SW 1271 (cell line): ENCODE measurements at regions not wholly inside any gene's neighbourhood (a gene's known extent, or its start where the extent isn't known, plus 50 kb on each side); places are given as distances from the start of the nearest gene placed in this dataset.
"Not testable (repeated sequence)": the region's sequence is repeated elsewhere in the genome, so short reads cannot be mapped to it uniquely, and the experiment has no call there.

ENCODE experiments used
- DNase-seq, 2 experiments: peaks; one replicate each; lab custom pipeline; 2025; lab: John Stamatoyannopoulos, UW

DNA sequence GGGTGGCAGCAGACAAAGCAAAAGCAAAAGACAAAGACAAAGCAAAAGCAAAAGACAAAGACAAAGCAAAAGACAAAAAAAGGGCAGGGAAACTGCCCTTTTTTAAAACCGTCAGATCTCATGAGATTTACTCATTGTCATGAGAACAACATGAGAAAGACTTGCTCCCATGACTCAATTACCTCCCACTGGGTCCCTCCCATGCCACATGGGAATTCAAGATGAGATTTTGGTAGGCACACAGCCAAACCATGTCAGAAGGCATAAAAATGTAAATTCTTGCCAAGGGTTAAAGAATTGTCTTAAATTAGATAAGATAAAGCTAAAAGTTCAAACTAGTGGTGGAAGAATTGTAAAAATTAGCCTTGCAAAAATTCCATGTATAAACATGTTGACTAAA lies 419.7 kb downstream of the TRAM1L1 start:
- no peak for DNase-seq

DNA sequence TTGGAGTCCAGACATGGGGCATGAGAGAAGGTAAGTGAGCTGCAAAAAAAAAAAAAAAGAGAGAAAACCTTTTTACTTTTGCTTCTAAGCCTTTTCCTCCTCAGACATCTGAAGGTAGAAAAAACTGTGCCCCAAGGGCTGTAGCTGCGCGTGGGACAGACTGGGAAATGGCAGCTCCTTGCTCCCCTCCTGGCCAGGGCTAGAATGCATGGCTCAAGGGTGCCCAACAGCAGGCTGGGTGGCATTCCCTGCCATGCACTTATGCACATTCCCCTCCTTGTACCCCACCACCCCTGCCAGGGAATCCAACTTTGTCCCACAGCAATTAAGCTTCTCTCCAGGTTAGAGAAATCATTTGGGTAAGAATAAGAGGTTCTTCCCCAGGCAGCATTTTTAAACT lies 421.2 kb downstream of the TRAM1L1 start:
- no peak for DNase-seq

DNA sequence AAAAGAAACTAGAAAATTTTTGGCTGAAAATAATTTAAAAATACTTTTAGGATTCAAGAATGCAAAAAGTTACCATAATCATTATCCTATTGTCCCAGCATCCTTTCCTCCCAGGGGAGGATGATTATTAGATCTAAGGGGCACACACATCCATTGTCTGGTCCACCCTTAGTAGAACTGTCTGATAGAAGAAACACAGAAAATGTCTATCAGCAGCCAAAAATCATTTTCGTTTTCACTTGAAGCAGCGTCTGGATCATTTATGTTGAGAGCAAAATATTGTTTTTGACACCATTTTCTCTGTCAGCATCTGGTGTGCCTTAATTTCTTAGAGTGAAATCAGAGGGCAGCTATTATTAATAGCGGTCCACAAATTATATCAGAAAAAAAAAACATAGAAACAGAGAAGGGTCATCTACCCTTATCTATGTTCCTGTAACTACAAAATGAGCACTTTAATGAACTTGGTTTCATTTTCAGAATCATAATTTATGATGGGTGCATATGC lies 446.3 kb downstream of the TRAM1L1 start:
- DNase-seq: no peak

DNA sequence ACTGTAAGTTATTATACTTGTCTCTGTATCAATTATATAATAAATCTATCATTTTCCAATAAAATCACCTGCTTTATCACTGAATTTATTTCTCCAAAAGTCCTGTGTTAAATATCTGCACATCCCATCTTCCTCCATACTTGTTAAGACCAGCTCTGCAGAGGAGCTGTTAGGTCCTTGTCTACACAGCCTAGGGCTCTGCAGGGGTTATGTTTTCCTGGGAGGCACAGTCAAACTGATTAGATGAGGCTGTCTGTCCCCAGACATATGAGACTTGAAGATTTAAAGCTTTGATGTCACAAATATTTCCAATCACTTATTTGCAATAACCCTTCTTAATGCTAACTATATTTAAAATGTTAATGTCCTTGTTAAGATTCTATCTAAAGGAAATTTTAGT lies 446.8 kb downstream of the TRAM1L1 start:
- no peak for DNase-seq

DNA sequence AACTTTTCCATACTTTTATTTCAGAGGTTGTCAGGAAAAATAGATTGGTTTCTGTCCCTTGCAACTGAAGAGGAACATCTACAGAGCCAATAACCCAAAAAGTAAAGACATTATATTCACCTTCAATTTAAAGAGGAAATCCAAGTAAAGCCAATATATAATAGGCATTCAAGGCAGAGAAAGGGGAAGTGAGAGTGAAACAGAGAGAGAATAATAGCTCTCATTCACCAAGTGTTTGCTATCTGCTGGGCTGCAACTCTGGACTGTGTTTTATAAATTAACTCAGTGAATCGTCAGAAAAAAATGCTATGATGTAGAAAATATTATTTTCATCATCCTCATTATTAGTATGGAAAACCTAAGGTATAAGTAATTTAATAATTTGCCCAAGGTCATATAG lies 448.5 kb downstream of the TRAM1L1 start:
- no peak for DNase-seq

DNA sequence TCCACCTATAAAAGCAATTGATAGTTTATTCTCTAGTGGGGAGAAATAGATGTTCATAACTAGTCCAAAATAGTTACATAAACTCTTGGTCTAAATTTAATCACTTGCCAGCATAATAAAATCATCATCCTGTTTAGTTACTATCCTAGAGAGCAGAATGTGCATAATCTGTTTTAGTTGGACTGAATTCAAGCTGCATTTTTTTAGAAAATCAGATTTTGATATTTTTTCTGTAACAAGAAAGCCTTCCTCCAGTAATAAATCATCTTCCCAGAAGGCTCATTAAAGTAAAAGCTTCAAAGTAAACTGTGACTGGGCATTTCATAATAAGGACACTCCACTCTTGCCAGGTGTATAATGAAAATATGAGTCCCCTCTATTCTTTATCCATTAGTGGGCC lies 453.1 kb downstream of the TRAM1L1 start:
- DNase-seq: no peak

DNA sequence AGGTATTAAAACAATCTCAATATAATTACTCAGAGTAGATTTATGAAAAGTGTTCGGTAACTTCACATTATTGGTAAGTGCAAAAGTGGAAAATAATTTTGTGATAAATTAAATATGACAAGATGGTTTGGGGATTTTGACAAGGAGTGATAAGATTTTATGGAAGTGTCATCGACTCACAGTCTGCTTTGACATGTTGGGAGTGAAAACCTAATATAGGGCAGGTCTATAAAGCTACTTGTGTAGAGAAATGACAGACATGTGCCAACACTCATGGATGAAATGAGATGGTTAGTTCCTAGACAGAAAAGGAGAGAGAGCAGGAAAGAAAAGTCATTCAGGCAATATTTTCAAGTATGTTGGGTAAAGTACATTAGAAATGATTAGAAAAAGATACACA lies 456.8 kb downstream of the TRAM1L1 start:
- DNase-seq: no peak

DNA sequence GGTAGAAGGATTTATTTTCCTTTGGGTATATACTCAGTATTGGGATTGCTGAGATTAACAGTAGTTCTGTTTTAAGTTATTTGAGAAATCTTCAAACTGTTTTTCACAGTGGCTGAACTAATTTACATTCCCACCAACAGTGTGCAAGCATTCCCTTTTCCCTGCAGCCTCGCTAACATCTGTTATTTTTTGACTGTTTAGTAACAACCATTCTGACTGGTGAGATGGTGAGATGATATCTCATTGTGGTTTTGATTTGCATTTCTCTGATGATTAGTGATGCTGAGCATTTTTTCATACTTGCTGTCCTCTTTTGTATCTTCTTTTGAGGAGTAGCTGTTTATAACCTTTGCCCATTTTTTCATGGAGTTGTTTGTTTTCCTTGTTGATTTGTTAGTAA lies 457.8 kb downstream of the TRAM1L1 start:
- DNase-seq: no peak

DNA sequence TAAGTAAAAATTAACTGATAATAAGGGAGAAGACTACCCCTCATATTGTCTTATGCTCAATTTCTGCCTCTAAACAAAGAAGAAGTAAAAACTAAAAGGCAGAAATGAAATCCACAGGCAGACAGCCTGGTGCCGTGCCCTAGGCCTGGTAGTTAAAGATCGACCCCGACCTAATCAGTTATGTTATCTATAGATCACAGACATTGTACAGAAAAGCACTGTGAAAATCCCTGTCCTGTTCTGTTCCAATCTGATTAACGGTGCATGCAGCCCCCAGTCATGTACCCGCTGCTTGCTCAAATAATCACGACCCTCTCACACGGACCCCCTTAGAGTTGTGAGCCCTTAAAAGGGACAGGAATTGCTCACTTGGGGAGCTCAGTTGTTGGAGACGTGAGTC lies 465.9 kb downstream of the TRAM1L1 start:
- DNase-seq: not testable (repeated sequence)

DNA sequence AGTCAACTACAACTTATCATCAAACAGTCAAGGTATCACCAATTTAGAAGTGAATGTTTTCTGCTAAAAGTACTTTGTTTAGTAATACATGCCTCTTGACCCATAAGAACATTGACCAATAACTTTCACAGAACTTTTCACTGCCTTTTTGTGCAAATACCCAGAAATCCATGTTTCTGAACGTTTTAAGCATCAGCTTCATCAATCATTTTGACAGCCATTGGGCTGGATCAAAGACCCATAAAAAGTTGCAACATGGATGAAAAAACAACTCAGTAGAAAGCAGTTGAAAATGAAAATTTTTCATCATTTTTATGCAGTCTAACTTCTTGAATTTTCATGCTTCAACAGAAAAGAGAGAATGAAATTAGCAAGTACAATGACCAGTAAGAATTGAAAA lies 466.7 kb downstream of the TRAM1L1 start:
- no peak for DNase-seq

DNA sequence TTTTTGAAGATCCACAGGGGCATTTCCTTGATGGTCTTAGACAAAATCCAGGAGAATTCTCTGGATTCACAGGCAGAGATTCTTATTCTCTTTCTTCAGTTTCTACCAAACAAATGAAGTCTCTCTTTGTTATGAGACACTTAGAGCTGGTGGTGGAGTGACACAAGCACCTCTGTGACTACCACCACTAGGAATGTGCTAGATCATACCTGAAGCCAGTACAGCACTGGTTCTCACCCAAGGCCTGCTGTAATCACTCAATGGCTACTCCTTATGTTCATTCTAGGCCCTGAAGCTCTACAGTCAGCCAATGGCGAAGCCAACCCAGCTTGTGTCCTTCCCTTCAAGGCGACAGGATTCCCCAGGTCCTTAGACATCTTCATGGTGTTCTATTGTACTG lies 482.3 kb downstream of the TRAM1L1 start:
- DNase-seq: no peak

DNA sequence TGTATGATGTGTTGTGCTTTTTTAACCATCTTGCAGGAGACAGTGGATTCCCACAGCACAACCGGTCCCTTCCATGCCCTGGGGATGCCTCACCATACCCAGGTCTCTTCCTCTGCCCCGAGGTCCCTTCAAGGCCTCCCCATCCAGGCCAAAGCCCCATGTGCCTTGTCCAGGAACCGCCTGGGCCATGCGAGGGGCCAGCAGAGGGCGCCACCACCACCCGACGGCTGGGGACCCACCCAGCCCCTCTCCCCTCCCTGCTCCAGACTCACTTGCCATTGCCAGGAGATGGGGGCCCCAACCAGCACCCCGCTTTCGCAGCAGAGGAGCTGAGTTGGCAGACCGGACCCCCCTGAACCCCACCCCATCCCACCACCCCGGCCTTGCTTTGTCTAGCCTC lies 485.5 kb downstream of the TRAM1L1 start:
- no peak for DNase-seq

DNA sequence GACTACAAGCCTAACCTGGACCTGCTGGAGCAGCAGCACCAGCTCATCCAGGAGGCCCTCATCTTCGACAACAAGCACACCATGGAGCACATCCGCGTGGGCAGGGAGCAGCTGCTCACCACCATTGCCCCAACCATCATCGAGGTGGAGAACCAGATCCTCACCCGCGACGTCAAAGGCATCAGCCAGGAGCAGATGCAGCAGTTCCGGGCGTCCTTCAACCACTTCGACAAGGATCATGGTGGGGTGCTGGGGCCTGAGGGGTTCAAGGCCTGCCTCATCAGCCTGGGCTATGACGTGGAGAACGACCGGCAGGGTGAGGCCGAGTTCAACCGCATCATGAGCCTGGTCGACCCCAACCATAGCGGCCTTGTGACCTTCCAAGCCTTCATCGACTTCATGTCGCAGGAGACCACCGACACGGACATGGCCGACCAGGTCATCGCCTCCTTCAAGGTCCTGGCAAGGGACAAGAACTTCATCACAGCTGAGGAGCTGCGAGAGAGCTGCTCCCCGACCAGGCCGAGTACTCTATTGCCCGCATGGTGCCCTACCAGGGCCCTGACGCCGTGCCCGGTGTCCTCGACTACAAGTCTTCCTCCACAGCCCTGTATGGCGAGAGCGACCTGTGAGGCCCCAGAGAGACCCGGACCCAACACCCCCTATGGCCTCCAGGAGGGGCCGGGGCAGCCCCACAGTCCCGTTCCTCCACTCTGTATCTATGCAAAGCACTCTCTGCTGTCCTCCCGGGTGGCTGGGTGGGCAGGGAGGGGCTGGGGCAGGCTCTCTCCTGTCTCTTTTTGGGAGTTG lies 486.2 kb downstream of the TRAM1L1 start:
- no peak for DNase-seq

DNA sequence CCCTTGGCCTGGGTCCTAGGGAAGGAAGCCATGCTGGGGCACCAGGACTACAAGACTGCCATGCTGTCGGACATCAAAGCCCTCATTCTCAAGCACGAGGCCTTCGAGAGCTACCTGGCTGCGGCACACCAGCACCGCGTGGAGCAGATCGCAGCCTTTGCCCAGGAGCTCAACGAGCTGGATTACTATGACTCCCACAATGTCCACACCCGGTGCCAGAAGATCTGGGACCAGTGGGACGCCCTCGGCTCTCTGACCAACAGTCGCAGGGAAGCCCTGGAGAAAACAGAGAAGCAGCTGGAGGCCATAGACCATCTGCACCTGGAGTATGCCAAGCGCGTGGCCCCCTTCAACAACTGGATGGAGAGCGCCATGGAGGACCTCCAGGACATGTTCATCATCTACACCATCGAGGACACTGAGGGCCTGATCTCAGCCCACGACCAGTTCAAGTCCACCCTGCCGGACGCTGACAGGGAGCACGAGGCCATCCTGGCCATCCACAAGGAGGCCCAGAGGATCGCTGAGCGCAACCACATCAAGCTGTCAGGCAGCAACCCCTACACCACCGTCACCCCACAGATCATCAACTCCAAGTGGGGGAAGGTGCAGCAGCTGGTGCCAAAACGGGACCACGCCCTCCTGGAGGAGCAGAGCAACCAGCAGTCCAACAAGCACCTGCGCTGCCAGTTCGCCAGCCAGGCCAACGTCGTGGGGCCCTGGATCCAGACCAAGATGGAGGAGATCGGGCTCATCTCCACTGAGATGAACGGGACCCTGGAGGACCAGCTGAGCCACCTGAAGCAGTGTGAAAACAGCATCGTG lies 487.0 kb downstream of the TRAM1L1 start:
- no peak for DNase-seq

DNA sequence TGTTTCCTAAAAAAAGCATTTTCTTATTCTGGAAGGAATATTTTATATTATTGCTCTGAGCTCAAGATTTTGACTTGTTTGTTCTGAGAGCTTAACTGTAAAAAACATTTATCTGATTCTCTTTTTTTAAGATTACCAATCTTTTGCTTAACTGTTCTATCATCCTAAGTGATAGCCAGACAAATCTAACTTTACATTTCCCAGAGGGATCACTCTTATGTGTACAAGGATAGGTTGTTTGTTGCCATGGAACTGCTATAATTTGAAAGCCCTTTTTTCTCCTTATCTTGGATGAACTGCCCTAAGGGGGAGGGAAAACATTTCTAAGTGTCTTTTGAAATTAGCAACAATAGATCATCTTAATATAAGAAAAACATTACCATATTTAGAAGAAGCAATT lies 494.7 kb downstream of the TRAM1L1 start:
- no peak for DNase-seq

DNA sequence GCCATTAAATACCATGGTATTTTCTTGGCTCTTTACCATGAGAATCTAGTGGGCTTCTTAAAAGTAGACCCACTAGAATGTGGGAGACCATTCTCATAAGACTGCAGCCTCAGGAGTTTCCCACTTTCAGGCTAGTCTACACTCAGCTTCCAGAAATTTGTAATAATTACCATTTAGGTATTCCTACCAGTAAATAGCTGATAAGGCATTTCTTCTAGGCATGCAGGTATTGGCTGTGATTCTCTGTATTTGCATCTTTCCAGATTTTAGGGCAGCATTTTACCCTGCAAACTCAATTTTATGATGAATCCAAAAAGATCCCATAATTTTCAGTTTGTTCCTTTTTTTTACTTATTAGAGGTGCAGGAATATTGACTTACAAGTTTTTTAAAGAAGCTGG lies 496.6 kb downstream of the TRAM1L1 start:
- DNase-seq: no peak

DNA sequence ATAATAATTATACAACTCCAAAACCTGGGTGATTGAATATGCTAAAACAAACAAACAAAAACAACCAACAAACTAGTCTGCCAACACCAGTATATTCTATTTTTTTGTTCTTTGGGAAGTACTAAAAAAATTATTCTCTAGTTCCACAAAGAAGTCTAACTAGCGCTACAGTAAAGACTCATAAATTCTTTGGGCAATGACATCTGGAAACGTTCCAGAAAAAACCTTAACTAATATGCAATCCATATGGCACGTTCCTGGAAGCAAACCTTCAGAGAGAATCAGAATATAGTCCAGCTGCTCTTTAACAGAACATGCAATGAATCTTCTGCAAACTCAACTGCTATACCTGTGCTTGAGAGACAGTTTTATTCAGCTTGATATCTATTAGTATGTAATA lies 500.1 kb downstream of the TRAM1L1 start:
- DNase-seq: no peak

DNA sequence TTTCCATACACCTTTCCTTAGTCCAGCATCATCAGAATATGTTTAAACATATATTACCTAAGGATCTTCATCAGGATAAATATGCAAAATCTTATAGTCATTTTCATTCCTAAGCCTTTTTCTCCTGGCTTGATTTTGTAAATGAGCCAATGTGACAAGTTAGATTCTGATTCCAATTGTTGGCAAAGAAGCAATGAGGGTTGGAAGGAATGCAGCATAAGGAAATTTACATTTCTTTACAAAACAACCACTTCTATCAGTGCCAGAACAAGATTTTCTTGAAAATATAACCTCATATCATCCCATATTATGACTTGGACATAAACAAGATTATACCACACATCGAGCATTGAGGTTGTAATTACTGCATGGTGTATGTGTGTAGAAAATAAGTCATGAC lies 508.1 kb downstream of the TRAM1L1 start:
- no peak for DNase-seq

DNA sequence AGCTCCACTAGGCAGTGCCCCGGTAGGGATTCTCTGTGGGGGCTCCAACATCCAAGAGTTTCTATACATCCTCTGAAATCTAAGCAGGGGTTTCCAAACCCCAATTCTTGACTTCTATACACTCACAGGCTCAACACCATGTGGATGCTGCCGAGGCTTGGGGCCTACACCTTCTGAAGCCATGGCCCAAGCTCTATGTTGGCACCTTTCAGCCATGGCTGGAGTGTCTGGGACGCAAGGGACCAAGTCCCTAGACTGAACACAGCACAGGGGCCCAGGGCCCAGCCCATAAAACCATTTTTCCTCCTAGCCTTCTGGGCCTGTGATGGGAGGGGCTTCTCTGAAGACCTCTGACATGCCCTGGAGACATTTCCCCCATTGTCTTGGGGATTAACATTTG lies 511.8 kb downstream of the TRAM1L1 start:
- no peak for DNase-seq

DNA sequence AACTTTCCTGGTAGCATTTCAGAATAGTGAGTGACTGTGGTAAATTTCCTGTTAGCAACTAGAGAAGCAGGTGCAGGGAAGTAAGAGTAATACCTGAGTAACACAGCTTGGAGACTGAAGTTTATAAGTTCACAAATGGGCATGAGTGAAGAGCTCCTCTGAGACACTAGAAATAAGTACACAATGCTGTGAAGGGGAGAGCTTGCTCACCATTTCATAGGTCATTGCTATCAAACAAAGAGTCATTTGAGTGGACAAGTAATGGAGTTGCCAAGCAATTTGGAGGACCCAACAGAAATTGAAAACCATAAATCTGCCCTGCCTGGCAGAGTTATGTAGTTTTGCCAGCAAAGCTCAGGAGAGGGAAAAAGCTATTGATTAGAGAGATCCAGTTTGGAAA lies 523.6 kb downstream of the TRAM1L1 start:
- DNase-seq: no peak

DNA sequence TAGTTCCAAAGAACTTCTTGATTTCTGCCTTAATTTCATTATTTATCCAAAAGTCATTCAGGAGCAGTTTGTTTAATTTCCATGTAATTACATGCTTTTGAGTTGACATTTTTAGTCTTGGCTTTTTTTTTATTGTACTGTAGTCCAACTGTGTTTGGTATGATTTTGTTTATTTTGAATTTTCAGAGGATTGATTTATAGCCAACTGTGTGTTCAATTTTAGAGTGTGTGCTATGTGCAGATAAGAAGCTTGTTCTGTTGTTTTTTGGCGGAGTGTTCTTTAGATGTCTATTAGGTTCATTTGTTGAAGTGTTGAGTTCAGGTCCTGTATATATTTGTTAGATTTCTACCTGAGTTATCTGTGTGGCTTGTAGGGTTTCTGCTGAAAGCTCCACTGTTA lies 533.6 kb downstream of the TRAM1L1 start:
- DNase-seq: no peak

DNA sequence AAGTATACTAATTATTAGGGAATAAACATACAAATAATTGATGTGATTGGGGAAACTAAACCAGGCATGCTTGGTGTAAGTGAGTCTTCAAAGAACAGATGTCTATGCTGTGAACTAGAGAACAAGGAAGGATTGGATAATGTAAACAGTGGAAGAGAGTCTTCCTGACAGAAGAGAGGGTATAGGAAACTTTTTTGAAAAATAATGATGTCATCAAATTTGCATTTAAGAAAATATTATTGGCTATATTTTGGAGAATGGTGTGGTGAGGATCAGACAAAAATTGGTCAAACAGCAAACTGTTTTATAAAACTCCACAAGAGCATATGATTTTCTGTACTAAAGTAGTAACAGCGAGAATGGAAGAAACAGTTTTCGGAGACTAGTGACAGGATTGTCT lies 537.7 kb downstream of the TRAM1L1 start:
- DNase-seq: no peak

DNA sequence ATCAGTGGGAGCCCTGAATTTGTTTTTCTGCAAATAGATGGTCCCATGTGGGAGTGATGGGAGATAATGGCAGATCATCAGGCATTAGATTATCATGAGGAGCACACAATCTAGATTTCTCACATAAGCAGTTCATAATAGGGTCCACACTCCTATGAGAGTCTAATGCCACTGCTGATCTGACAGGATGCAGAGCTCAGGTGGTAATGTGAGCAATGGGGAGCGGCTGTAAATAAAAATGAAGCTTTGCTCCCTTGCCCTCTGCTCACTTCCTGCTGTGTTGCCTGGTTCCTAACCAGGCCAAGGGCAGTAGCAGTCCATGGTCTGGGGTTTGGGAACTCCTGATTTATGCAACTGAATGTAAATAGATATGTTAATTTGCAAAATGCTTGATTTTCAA lies 538.6 kb downstream of the TRAM1L1 start:
- no peak for DNase-seq
